ENCODE measurements at regions not wholly inside any gene's neighbourhood (a gene's known extent, or its start where the extent isn't known, plus 50 kb on each side); places are given as distances from the start of the nearest gene placed in this dataset.

- POLR2A ChIA-PET (ENCODE audit: unreplicated experiment) = no interaction called here
- intact Hi-C loops (cut with micrococcal nuclease) = no loop called here
Observed at GRCh38 chr7:115680921-115681320, 349.6 kb downstream of the TFEC start.

More at GRCh38 chr7:115680921-115681320, 349.6 kb downstream of the TFEC start:
- Histone ChIP-seq H2BK15ac (ENCODE audit: low read depth, low read length) (0 out of 3 replicates have a peak overlapping the region, but pooled peaks have one; percentile 25), H2AFZ (replicated peaks; ENCODE audit: low read length, poor library complexity) (no peak overlapping the region), H3K9me3 (ENCODE audit: control insufficient read depth, insufficient read depth, low read length) (no peaks in the 10 kb centered on the region), H2BK20ac (ENCODE audit: low read depth, low read length) (no peak overlapping the region), H3K4me1 (ENCODE audit: control insufficient read depth, insufficient read depth, low read length) (no peaks in the 10 kb centered on the region), H3K4me3 (ENCODE audit: insufficient read depth, low read depth, low read length) (no peak overlapping the region), H4K20me1 (ENCODE audit: insufficient read depth, low read length) (no peaks in the 10 kb centered on the region), H3K36me3 (ENCODE audit: control insufficient read depth, insufficient read depth, low read length) (no peaks in the 10 kb centered on the region), H4K8ac (ENCODE audit: low read depth in 2 of 2, low read length in 2 of 2) (no peak overlapping the region), H4K5ac (ENCODE audit: low read depth, low read length) (no peak overlapping the region), H3K27ac (ENCODE audit: insufficient read depth, low read length) (no peak overlapping the region), H3K27me3 (ENCODE audit: control insufficient read depth, insufficient read depth, low read length) (no peaks in the 10 kb centered on the region), H2AK9ac (replicated peaks; ENCODE audit: low read depth, low read length, poor library complexity) (no peak overlapping the region), H3K9me1 (ENCODE audit: insufficient read depth, low read length) (no peaks in the 10 kb centered on the region), H2AK5ac (ENCODE audit: low read depth, low read length) (no peak overlapping the region), H3K56ac (ENCODE audit: extremely low read depth, insufficient read depth, low read length) (no peak overlapping the region), H2BK5ac (ENCODE audit: low read depth, low read length, poor library complexity, severe bottlenecking) (no peak overlapping the region), H4K91ac (ENCODE audit: insufficient read depth, low read depth, low read length) (no peak overlapping the region), H3K9ac (ENCODE audit: low read depth, low read length) (no peak overlapping the region), H3K4ac (ENCODE audit: low read depth, low read length) (no peak overlapping the region), H3K14ac (replicated peaks; ENCODE audit: low read depth, low read length) (no peak overlapping the region), H3K23ac (ENCODE audit: low read depth, low read length) (no peak overlapping the region), H2BK120ac (ENCODE audit: low read depth, low read length) (peak overlapping the region; percentile 7; the same call in 1 of the 2 replicates), H3K4me2 (ENCODE audit: low read depth, low read length) (no peak overlapping the region), H3K79me1 (ENCODE audit: low read depth in 1 of 2, low read length in 2 of 2) (no peaks in the 10 kb centered on the region), H3K18ac (ENCODE audit: low read depth, low read length) (no peak overlapping the region)
- in situ Hi-C loops (cut with MboI; ENCODE audit: low sequenced_read_pairs) (loop anchor here (25.0 kb wide), 1 partner anchor 819 kb away; no protein-coding TSS in a partner anchor), dilution Hi-C loops (cut with HindIII; ENCODE audit: low sequenced_read_pairs, unreplicated experiment) (no loop called here)
- no CpG with 5 or more reads among the region's 3 CpGs for WGBS, 2 experiments (ENCODE audit: extremely low coverage in 2 of 2, insufficient read length in 1 of 2)
- DNase-seq (no peak), ATAC-seq (ENCODE audit: low read depth) (no peak)
- CTCF ChIA-PET = interaction anchor here (0.6 to 2.6 kb wide), 4 partner anchors 10 to 782 kb away, joined by 3 to 10 read pairs (median 4); no protein-coding TSS in a partner anchor
- TF ChIP-seq CTCF (conservative IDR thresholded peaks at IDR 0.05; ENCODE audit: low read depth, low read length) = no peak
- BruUV-seq (replicated peaks) = no TSS peak
